HFFc6 (cell line): ENCODE measurements at regions not wholly inside any gene's neighbourhood (a gene's known extent, or its start where the extent isn't known, plus 50 kb on each side); places are given as distances from the start of the nearest gene placed in this dataset.

Source experiments
- DNase-seq: peaks from one replicate; pipeline ENCODE4 v3.0.0-alpha.2; 2018
- H3K27ac Mint-ChIP-seq: 2 replicates; pipeline ENCODE4 v1.8.0; 2020; ENCODE audit warnings: mild to moderate bottlenecking, mixed read lengths
- H3K27me3 Mint-ChIP-seq: 2 replicates; pipeline ENCODE4 v1.8.0; 2021; ENCODE audit warnings: mild to moderate bottlenecking, moderate library complexity, mixed read lengths; ENCODE audit not compliant: insufficient read depth
- H3K36me3 Mint-ChIP-seq: 2 replicates; pipeline ENCODE4 v1.8.0; 2021; ENCODE audit warnings: low read depth, mixed read lengths
- H3K4me1 Mint-ChIP-seq: 2 replicates; pipeline ENCODE4 v1.8.0; 2020; ENCODE audit warnings: low read depth, mixed read lengths
- H3K4me3 Mint-ChIP-seq: 2 replicates; pipeline ENCODE4 v1.8.0; 2020; ENCODE audit warnings: mild to moderate bottlenecking, moderate library complexity, mixed read lengths
- H3K9me3 Mint-ChIP-seq: 2 replicates; pipeline ENCODE4 v1.8.0; 2020; ENCODE audit warnings: mild to moderate bottlenecking, mixed read lengths
- TF ChIP-seq, protein P1 (sequence below): fragments of 200-600 bp; sonication (generic); IDR thresholded peaks from 2 replicates; pipeline ENCODE4 v1.5.0; 2021; ENCODE audit warnings: antibody characterized with exemption, mild to moderate bottlenecking

DNA sequence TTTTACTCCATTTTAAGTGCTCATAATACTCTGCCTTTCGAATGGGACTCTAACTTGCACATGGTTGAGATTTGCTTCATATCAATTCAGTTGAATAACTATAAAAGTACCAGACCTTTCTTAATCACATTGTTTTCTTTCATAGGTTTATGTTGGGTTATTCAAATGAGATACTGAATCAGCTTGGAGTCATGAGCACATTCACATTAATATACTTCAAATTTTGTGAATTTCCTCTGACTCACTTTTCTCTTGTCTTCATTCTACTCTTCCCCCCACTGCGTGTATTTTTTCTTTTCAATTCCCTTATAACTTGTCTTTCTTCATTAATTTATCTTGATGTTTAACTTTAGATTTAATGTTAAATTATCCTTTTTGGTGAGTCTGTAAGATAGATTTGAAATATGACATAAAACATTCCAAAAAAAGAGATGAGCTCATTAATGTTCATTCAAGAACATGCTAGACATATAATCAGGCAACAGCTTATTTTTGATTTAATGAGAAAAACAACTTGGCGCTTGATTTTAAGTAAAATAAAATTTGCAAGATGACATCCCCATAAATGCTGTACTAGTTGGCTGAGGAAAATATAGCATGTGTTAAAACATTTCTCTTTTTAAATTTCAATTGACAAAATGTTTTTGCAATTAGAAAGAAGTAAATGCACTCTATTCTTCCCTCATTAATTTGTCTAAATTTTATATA is 736.0 kb downstream of the CD109 start:
- TF ChIP-seq, protein P1, sequence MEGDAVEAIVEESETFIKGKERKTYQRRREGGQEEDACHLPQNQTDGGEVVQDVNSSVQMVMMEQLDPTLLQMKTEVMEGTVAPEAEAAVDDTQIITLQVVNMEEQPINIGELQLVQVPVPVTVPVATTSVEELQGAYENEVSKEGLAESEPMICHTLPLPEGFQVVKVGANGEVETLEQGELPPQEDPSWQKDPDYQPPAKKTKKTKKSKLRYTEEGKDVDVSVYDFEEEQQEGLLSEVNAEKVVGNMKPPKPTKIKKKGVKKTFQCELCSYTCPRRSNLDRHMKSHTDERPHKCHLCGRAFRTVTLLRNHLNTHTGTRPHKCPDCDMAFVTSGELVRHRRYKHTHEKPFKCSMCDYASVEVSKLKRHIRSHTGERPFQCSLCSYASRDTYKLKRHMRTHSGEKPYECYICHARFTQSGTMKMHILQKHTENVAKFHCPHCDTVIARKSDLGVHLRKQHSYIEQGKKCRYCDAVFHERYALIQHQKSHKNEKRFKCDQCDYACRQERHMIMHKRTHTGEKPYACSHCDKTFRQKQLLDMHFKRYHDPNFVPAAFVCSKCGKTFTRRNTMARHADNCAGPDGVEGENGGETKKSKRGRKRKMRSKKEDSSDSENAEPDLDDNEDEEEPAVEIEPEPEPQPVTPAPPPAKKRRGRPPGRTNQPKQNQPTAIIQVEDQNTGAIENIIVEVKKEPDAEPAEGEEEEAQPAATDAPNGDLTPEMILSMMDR, result no peak
- H3K9me3 Mint-ChIP-seq, result no peaks in the 10 kb centered on the region
- peak; percentile 19 for DNase-seq

DNA sequence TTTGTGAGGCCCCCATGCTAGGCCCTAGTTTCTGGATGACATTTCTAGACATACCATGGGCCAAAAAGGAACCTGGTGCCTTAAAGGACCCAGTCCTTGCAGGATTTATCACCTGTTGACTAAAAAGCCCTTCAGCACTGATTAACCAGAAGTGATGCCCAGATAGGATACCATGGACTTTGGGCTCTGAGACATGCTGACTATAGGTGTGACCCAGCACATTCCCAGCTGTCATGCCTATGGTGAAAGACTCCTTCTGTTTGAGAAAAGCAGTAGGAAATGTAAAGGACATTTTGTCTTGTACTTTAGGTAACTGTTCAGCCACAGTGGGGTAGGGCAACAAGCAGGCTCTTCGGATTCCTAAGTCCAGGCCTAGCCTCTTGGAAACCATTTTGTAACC is 724.2 kb downstream of the CD109 start:
- H3K27ac Mint-ChIP-seq, result no peak overlapping the region
- no peak overlapping the region for H3K4me3 Mint-ChIP-seq
- no peaks in the 10 kb centered on the region for H3K27me3 Mint-ChIP-seq
- DNase-seq, result no peak
- H3K4me1 Mint-ChIP-seq, result no peaks in the 10 kb centered on the region
- no peaks in the 10 kb centered on the region for H3K36me3 Mint-ChIP-seq
- TF ChIP-seq, protein P1, result no peak
- H3K9me3 Mint-ChIP-seq, result no peaks in the 10 kb centered on the region; the same call in 1 of the 2 replicates

More for the DNA sequence above, 736.0 kb downstream of the CD109 start:
- Mint-ChIP-seq H3K27ac (no peak overlapping the region), H3K27me3 (no peaks in the 10 kb centered on the region), H3K4me3 (no peak overlapping the region), H3K36me3 (no peaks in the 10 kb centered on the region), H3K4me1 (peaks cover 11% of the 10 kb centered on the region)

DNA sequence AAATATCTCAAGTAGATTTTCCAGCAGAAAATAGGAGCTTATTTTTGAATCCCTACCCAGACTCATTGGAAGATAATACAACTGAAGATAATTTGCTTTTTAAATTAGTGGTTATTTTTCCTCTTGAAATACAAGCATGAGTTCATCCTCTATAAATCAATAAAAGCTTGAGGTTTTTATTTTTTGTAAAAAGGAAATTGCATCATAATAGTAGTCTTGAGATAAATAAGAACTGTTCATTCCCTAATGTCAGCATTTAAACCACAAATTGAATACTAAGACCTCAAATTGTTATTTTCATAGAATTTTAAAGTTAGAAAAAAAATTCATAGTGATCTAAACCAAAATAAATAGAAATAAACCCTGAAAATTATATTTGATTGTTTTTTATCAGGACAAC is 719.1 kb downstream of the CD109 start:
- H3K27me3 Mint-ChIP-seq, result no peaks in the 10 kb centered on the region
- H3K27ac Mint-ChIP-seq, result no peak overlapping the region
- no peak overlapping the region for H3K4me3 Mint-ChIP-seq
- H3K36me3 Mint-ChIP-seq, result no peaks in the 10 kb centered on the region
- H3K9me3 Mint-ChIP-seq, result no peaks in the 10 kb centered on the region
- H3K4me1 Mint-ChIP-seq, result no peaks in the 10 kb centered on the region
- TF ChIP-seq, protein P1, result no peak
- DNase-seq, result no peak

DNA sequence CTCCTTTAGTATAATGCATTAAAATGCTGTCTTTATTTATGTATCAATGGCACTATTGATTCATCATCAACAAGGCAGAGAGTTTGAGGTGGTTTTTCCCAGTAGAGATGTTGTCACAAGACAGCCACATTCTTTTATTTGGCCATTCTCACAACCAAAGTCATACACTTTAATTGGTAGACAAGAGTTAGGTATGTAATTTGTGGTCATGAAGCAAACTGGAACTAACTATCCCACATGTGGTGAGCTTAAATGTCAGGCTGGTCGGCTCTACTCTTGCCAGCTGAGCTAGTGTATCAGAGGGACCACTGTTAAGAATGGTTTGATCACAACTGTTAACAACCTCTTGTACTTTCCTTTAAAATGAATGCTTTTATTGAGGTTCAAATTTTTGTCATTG is 714.6 kb downstream of the CD109 start:
- peak; percentile 29 for DNase-seq
- no peaks in the 10 kb centered on the region; the same call in 1 of the 2 replicates for H3K27me3 Mint-ChIP-seq
- no peak overlapping the region for H3K4me3 Mint-ChIP-seq
- TF ChIP-seq, protein P1, result no peak
- H3K9me3 Mint-ChIP-seq, result no peaks in the 10 kb centered on the region
- no peak overlapping the region for H3K27ac Mint-ChIP-seq
- H3K36me3 Mint-ChIP-seq, result no peaks in the 10 kb centered on the region
- no peaks in the 10 kb centered on the region for H3K4me1 Mint-ChIP-seq

DNA sequence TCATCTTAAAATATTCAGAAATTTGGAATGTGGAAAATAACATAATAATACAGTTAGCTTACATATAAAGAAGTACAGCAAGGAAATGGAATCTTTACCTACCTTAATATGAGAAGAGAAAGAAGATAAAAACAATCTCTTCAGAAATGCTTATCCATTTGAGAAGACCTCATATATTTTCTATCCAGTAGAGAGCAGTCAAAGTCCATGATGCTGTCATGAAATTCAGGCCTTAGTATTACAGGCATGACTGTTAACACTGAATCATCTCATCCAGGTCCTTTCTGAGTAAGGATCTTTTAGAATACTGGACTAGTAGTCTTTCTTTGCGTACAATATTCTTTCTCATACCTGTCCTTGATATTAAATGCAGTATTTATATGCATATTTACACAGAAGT is 713.4 kb downstream of the CD109 start:
- DNase-seq, result peak; percentile 73

More for the DNA sequence above, 713.4 kb downstream of the CD109 start:
- H3K27ac Mint-ChIP-seq, result no peak overlapping the region
- no peaks in the 10 kb centered on the region for H3K4me1 Mint-ChIP-seq
- TF ChIP-seq, protein P1, result peak; percentile 79
- no peaks in the 10 kb centered on the region for H3K36me3 Mint-ChIP-seq
- no peaks in the 10 kb centered on the region; the same call in 1 of the 2 replicates for H3K27me3 Mint-ChIP-seq
- H3K4me3 Mint-ChIP-seq, result no peak overlapping the region
- no peaks in the 10 kb centered on the region for H3K9me3 Mint-ChIP-seq
